Mucosa of gallbladder (tissue), 1 donor: ENCODE measurements at regions not wholly inside any gene's neighbourhood (a gene's known extent, or its start where the extent isn't known, plus 50 kb on each side); places are given as distances from the start of the nearest gene placed in this dataset.
"Not testable (repeated sequence)": the region's sequence is repeated elsewhere in the genome, so short reads cannot be mapped to it uniquely, and the experiment has no call there.

ENCODE experiments used
- DNase-seq: peaks from one replicate; pipeline ENCODE4 v3.0.0-alpha.2; 2020; ENCODE audit warnings: low spot score
- donor health status: DM: no; HTN: no; CAD: no.

GRCh38 chr2:34552337-34552736, 953.2 kb upstream of the FAM98A start:
- no peak for DNase-seq

- DNase-seq, result no peak
These were observed 950.7 kb upstream of the FAM98A start for GRCh38 chr2:34549710-34550345.

GRCh38 chr2:34547900-34548299, 948.8 kb upstream of the FAM98A start:
- DNase-seq, result no peak

DNA sequence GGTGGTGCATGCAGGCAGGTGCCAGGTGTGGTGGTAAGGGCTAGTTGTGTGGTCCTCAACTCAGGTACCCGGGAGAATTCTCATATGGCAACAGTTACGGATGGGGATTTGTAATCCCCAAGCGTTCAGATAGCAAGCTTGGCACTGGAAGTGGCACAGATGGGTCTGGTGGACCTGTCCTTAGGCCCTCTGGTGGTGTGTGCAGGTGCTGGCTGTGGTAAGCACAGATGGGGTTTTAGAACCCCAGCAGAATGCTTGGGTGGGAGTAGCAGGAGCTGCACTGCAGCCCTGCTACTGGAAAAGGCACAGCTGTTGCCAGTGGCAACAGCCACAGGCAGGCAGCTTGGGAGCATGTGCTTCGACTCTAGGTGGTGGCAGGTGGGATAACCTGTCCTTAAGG, 948.2 kb upstream of the FAM98A start:
- DNase-seq, result no peak

GRCh38 chr2:34545486-34546136, 946.5 kb upstream of the FAM98A start:
- no peak for DNase-seq

DNA sequence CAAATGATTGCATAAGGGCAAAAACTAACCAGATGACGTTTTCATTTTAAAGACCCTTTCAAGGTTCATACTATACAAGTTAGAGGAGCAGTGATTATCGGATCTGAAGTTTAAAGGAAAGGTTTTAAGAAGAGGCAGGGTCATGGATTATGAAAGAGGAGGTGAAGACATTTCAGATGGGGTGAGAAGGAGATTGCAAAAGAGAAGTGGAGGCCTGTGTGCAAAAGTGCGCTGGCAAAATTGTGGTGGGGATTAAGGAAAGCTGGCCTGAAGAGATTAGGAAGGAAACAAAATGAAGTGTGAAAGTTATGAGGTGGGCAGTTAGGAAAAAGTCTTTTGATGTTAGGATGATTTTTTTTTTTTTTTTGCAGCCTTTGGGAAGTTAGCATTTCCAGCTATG, 935.7 kb upstream of the FAM98A start:
- no peak for DNase-seq

- DNase-seq, result no peak
These were observed 935.2 kb upstream of the FAM98A start for GRCh38 chr2:34534341-34534740.

- DNase-seq, result no peak
These were observed 934.6 kb upstream of the FAM98A start for GRCh38 chr2:34533585-34534183.

GRCh38 chr2:34529965-34530364, 930.9 kb upstream of the FAM98A start:
- DNase-seq, result no peak

DNA sequence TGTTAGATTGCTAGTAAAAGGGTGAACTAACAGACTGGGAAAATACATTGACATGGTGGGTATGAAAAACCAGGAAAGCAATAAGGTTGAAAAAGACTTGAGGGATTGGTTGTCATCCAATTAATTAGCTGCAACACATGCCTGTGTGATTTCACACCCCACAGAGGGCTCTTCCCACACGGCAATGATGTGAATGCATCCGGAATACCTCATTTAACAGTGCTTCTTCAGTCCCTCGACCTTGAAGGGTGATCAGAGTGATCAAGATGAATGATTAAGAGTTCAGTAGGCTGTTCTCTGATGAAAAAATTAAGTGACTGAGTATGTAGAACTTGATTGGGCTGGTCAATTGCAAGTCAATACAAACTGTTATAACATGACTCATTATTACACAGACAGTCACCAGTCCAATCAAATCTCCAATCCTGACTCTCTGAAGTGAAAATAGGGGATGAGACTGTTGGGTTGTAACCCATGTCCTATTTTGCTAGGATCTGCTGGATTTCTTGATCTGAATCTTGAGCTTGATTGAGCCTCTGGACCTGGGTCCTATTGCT, 924.9 kb upstream of the FAM98A start:
- no peak for DNase-seq

GRCh38 chr2:34519659-34520058, 920.6 kb upstream of the FAM98A start:
- no peak for DNase-seq

DNA sequence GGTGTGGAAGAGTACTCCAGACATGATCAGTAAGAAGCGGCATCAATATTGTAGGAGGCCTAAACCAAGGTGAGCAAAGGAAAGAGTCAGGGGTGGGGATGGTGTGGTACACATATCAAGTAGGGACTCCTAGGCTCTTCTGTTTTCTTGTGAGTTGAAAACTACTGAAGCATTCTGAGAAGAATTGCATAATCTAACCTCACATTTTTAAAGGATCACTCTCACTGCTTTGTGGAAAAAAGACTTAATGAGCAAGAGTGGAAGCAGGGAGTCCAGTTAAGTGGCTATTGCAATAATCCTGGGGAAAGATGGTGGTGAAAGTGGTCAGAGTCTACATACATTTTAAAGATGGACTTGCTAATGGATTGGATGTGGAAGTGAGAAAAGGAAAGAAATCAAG, 899.5 kb upstream of the FAM98A start:
- DNase-seq, result no peak

DNA sequence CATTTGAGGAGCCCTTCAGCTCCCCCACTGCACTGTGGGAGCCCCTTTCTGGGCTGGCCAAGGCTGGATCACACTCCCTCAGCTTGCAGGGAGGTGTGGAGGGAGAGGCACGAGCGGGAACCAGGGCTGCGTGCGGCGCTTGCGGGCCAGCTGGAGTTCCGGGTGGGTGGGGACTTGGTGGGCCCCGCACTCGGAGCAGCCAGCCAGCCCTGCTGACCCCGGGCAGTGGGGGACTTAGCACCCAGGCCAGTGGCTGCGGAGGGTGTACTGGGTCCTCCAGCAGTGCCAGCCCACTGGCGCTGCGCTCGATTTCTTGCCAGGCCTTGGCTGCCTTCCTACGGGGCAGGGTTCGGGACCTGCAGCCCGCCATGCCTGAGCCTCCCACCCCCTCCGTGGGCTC, 895.1 kb upstream of the FAM98A start:
- not testable (repeated sequence) for DNase-seq

DNA sequence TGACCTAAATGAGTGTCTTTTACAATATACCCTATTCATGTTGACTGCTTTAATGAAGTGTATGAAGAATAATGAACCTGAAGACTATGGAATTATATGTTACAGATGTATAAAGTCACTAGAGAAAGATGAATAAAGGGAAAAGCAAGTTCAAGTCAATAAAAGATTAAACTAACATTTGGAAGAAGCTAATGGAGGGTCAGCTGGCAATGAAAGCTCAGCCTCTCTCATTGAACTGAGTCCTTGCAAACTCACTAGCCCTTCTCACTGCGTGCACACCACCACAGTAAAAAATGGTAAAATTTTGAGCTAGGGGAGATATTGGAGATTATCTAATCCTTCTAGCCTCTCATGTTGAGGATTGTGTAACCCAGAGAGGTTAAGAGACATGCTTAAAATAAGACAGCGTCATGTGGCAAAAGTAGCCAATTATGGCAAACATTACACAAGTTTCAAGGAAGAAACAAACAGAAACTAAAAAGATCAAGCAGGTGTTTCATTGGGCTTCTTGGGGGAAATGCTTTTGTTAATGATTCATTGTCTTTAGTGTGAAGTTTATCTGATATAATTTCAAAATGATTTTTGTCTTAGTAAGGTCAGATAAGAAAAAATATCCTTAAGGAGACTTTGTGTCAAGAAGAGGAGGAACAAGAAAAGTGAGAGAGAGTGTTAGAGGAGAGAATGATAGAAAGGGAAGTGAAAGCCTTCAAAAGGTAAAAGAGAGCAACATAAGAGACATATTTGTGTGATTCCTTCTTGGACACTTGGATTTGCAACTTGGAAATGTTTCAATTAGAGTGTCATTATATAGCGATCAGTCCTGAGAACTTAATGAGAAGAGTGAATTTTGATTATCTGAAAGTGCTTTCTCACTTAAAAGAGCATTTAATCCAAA, 893.7 kb upstream of the FAM98A start:
- DNase-seq, result no peak

DNA sequence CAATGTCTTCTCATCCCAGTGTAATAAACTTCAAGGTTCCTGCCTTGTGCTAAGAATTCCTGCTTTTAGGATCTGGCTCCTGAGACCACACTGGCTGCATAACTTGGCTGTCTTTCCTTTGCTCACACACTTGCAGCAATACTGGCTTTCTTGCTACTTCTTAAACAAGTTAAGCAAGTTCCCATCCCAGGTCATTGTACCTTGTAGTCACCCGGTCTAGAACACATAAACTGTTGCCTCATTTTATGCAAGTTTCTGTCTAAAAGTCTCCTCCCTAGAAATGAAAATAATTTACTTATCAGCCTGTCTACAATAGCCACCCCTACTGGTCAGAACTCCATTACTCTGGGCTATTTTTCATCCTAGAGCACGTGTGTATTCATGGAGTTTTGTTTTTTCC, 887.9 kb upstream of the FAM98A start:
- no peak for DNase-seq

DNA sequence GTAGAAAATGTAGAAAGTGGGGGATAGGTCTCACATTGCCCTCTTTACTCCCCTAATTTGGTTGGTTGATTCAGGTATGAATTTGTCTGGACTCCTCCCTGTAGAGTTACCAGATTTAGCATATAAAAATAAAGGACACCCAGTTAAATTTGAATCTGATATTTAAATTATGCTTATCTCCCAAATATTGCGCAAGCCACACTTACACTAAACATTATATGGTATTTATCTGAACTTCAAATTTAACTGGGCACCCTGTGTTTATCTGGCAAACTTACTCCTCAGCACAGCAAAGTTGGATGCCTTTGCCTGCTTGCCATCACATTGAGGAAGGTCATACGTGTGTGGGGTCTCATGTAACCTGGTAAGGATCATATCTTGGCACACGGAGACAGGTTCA, 882.4 kb upstream of the FAM98A start:
- DNase-seq, result no peak

GRCh38 chr2:34480366-34480765, 881.3 kb upstream of the FAM98A start:
- DNase-seq, result no peak

DNA sequence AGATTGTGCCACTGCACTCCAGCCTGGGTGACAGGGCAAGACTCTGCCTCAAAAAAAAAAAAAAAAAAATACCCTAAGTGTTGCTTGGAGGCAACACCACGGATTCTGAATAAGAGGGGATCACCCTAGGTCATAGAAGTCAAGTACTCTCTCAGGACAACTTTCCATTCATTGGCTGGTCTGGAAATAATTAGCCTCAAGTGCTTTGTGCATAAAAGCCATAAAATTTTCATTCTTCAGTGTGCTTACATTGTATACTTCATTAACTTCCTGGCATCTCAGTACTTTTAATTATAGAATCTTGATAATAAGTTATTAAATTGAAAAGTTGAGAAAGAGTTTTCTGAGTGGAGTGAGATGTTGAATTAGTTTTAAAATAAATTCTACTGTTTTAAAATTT, 876.1 kb upstream of the FAM98A start:
- DNase-seq, result no peak

DNA sequence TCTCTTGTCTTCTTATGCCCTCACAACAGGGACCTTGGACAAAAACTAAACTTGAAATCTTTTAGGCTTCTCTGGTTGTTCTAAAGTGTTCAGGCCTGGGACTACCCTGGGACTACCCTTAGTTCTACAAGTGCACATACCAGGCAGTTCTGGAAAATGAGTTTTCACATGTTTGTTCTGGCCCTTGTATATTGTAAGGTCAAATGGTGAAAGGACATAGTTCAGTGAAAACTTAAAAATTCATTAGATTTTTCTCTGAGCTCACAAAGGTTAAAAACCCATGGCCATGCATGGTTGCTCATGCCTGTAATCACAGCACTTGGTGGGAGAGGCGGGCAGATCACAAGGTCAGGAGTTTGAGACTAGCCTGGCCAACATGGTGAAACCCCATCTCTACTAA, 875.5 kb upstream of the FAM98A start:
- no peak for DNase-seq

GRCh38 chr2:34447097-34447496, 848.0 kb upstream of the FAM98A start:
- DNase-seq, result no peak

DNA sequence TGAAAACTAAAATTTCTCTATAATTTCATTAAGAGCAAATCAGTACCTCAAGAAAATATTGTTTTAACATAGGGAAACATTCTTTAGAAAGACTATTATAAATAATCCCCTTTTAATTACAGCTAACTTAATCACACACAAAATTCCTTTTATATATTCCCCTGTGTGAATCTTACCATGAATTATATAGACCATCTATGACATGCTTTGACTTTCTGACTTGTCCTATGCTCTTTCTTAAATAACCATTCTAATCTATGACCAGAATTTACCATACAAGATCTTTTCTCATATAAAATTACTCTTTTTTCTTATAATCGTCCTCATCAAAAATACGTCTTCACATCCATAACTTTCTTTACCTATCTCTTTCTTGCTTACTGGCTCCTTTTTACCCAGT, 824.2 kb upstream of the FAM98A start:
- DNase-seq, result no peak

DNA sequence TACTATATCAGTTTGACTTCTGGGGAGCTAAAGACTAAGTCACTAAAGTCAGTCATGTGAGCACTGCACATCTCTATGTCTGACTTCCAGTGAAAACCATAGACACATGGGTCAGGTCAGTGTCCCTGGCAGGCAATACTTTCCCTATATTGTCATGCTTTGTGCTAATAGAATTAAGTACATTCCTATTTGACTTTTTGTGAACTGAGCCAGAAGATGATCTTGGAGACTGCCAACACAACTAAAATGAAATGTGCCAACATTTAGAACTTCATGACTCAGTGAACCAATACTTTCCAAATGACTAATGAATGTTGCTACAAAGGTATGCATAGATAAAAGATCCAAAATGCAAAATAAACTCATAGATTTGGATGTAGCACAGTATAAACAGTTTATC, 820.8 kb upstream of the FAM98A start:
- no peak for DNase-seq
